VCaP (cell line): ENCODE measurements at regions not wholly inside any gene's neighbourhood (a gene's known extent, or its start where the extent isn't known, plus 50 kb on each side); places are given as distances from the start of the nearest gene placed in this dataset.

Experiments
- H3K27ac ChIP-seq: fragments of 450-650 bp; 2 replicates; pipeline ENCODE4 v1.5.1; 2017
- CTCF ChIP-seq: fragments of 450-650 bp; conservative IDR thresholded peaks from 2 replicates; pipeline ENCODE4 v1.5.1; 2017; ENCODE audit warnings: mild to moderate bottlenecking, moderate library complexity

DNA sequence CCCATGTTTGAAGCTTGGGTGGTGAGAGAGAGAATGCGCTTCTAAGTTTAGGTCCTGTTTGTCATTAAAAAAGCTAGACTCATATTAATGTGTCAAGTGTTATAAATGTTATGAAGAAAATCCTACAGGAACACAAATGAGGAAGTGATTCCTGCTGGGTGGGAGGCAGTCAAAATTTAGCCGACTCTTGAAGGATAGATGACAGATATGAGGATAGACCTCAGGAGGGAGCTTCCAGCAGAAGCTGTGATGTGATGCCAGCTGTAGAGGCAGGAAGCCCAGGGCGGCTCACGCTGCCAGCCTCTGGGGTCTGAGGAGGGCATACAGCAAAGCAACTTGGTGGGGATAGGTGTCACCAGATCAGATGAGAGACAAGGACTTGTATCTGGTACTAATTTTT lies 74.7 kb upstream of the ADAMTS16 start:
- no peak for TF ChIP-seq CTCF
- H3K27ac ChIP-seq: no peak overlapping the region

DNA sequence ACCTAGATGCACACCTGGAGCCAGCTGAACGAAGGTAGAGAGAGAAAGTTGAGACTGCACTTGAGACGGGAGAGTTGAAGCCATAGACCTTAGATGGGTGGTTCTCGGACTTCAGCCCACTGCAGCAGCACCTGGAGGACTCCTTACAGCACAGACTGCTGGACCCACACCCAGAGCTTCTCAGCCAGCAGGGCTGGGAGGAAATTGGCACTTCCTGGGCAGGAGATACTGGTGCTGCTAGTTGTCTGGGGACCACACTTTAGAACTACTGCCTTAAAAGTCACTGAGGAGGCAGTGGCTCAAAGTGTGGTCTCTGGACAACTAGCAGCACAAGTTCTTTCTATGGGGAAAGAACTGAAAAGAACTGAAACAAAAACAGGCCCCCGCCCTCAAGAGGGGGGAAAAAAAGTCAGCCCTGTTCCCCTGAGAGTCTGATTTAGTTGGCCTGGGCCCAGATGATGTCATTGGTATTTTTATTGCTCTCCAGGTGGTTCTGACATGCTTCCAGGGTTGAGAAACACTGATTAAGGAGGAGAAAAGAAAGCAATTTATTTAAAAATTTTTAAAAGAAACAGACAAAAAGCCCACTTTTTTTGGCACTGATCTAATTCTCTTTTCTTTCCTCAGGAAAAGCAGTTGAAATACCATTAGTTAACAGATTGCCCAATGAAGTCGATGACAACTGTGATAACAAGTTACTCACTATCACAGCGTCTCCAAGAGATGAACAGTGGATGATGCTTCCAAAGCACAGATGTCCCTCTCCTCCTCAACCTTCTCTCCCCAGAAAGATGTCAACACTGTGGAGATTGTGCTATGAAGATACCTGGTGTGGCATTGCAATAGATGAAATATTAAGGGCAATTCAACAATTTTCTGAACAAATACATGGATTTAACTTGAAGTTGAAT lies 73.6 kb upstream of the ADAMTS16 start:
- TF ChIP-seq CTCF: no peak
- no peak overlapping the region for H3K27ac ChIP-seq

GRCh38 chr5:5069851-5070250 lies 70.3 kb upstream of the ADAMTS16 start:
- no peak for TF ChIP-seq CTCF
- no peak overlapping the region for H3K27ac ChIP-seq

- no peak overlapping the region for H3K27ac ChIP-seq
- TF ChIP-seq CTCF: no peak
Measured at GRCh38 chr5:5071554-5071953, 68.6 kb upstream of the ADAMTS16 start.

GRCh38 chr5:5077236-5077635 lies 62.9 kb upstream of the ADAMTS16 start:
- no peak for TF ChIP-seq CTCF
- H3K27ac ChIP-seq: no peak overlapping the region

GRCh38 chr5:5078009-5078897 lies 61.9 kb upstream of the ADAMTS16 start:
- no peak; the same call in 1 of the 2 replicates for TF ChIP-seq CTCF
- H3K27ac ChIP-seq: no peak overlapping the region

DNA sequence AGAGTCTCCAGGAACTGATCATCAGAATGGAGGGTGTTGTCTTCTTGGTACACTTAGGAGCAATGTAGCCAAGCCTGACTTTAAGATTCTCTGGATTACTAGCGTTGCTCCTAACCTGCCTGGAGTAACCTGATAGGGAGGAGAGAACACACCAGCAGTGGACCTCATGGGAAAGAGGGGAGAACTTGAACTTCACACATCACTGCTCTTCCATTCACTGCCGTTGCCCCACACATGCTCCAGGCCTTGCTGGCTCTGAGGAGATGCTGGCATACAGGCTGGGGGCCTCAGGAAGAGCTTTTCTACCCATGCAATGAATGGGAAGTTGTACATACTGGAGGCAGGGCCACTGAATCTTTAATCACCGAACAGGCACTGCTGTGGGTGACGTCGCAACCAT lies 60.3 kb upstream of the ADAMTS16 start:
- no peak overlapping the region for H3K27ac ChIP-seq
- TF ChIP-seq CTCF: no peak
